ENCODE measurements at regions not wholly inside any gene's neighbourhood (a gene's known extent, or its start where the extent isn't known, plus 50 kb on each side); places are given as distances from the start of the nearest gene placed in this dataset.

DNA sequence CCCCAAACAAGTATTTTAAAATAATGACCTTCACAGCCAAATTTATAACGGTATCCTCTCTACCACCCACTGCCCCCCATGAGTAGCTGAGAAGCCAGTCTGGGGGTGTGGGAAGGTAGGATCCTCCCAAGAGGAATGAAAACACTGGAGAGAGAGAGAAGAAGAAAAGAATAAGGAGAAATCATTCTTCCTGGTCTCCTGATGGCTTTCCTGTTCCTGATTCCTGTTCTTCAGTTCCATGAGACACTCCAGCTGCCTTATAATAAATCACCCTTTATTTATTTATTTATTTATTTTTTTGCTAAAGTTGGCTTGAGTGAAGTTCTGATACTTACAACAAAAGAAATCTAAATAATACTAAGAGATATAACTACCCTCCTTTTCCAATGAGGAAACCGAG, 56.4 kb upstream of the FAM20A start:
- TF ChIP-seq, protein P1, sequence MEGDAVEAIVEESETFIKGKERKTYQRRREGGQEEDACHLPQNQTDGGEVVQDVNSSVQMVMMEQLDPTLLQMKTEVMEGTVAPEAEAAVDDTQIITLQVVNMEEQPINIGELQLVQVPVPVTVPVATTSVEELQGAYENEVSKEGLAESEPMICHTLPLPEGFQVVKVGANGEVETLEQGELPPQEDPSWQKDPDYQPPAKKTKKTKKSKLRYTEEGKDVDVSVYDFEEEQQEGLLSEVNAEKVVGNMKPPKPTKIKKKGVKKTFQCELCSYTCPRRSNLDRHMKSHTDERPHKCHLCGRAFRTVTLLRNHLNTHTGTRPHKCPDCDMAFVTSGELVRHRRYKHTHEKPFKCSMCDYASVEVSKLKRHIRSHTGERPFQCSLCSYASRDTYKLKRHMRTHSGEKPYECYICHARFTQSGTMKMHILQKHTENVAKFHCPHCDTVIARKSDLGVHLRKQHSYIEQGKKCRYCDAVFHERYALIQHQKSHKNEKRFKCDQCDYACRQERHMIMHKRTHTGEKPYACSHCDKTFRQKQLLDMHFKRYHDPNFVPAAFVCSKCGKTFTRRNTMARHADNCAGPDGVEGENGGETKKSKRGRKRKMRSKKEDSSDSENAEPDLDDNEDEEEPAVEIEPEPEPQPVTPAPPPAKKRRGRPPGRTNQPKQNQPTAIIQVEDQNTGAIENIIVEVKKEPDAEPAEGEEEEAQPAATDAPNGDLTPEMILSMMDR (IDR thresholded peaks at IDR 0.05; ENCODE audit: low read depth, low read length, missing control alignments) = no peak
- no peak overlapping the region for H3K4me3 ChIP-seq (replicated peaks; ENCODE audit: low read depth, low read length)
- no peak for DNase-seq (ENCODE audit: extremely low read depth, low read depth)

DNA sequence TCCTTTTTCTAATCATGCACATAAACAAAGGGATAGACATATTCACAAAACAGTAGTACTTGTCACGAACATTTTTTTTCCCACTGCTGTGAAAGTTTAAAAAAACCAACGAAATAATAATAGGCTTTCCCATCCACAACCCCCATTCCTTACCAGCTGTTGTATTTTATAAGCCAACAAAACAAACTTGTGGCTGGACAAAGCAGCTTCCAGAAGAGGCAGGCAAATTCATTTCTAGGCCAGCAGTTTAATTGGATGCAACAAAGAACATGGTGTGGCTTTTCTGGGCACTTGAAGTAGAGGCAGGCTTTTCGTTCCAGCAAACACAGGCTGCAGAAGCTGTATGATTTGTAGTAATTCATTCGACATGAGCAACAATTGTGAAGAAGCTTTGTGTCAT, 56.0 kb upstream of the FAM20A start:
- no peak for DNase-seq (ENCODE audit: extremely low read depth, low read depth)
- TF ChIP-seq, protein P1 (IDR thresholded peaks at IDR 0.05; ENCODE audit: low read depth, low read length, missing control alignments) = no peak
- no peak overlapping the region for H3K4me3 ChIP-seq (replicated peaks; ENCODE audit: low read depth, low read length)

DNA sequence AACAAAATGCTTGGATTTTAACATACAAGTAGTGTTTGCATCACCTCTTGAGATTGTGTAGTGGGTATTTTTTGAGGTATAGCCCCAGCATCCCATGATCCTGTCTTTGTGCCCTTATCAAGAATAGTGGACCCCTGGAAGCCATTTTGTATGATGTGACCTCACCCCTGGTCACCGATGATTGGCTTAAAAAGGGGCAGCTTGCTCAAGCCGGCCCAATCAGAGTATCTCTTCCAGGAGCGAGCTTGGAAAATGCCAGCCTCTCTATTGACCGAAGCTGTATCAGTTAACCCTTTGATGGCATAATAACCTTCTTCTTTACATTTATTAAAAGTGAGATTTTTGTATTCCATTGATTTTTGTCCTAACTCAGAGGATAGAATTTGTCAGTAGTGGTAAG, 55.5 kb upstream of the FAM20A start:
- no peak for DNase-seq (ENCODE audit: extremely low read depth, low read depth)
- TF ChIP-seq, protein P1 (IDR thresholded peaks at IDR 0.05; ENCODE audit: low read depth, low read length, missing control alignments) = no peak
- no peak overlapping the region for H3K4me3 ChIP-seq (replicated peaks; ENCODE audit: low read depth, low read length)

Data from HFF-Myc (cell line).